ENCODE measurements at regions not wholly inside any gene's neighbourhood (a gene's known extent, or its start where the extent isn't known, plus 50 kb on each side); places are given as distances from the start of the nearest gene placed in this dataset.

DNA sequence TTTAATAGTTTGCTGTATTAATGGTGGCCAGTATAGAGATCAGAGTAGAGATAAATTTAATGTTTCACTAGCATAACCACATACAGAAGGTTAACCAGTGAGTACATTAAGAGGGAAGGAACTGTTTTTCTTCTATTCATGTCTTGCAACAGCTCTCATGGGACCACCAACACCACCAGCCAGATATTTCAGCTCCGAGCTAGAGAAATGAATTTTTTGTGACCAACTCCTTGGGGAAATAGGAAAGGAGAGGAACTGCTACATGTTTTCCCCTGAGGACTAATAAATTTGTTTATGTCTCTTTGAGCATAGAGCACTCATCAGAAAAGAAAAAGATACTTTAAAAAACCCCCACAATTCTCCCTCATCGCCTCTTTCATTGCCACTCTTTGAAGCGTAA is 247.5 kb downstream of the MBNL1 start:
- Histone ChIP-seq H3K4me3 (ENCODE audit: low read length) (no peak overlapping the region), H3K27me3 (ENCODE audit: control insufficient read depth, insufficient read depth, low read length) (no peaks in the 10 kb centered on the region), H3K27ac (ENCODE audit: low read depth, low read length) (no peak overlapping the region), H3K4me1 (ENCODE audit: control insufficient read depth, insufficient read depth, low read length) (no peaks in the 10 kb centered on the region), H3K36me3 (ENCODE audit: control insufficient read depth, insufficient read depth, low read length) (no peaks in the 10 kb centered on the region), H3K9ac (ENCODE audit: low read length) (no peak overlapping the region)

DNA sequence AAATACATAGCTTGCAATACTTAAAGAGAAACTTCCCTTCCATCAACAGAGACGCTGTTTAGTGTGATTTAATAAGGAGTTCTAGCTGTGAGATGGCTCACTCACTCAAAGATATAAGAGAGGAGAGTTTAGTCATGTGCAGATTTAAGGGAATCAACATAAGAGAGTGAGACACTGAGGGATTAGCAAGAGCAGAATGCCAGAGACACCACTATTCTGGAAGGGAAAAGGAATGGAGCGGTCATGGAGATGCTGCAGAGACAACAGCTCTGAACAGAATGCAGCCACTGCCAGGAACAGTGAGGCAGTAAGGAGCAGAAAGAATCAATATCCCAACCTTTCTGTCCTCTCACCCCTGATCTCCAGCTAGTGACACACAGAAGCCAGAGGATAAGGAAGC is 248.8 kb downstream of the MBNL1 start:
- Histone ChIP-seq H3K27ac (ENCODE audit: low read depth, low read length) (no peak overlapping the region), H3K27me3 (ENCODE audit: control insufficient read depth, insufficient read depth, low read length) (no peaks in the 10 kb centered on the region), H3K4me1 (ENCODE audit: control insufficient read depth, insufficient read depth, low read length) (no peaks in the 10 kb centered on the region), H3K36me3 (ENCODE audit: control insufficient read depth, insufficient read depth, low read length) (no peaks in the 10 kb centered on the region), H3K9ac (ENCODE audit: low read length) (no peak overlapping the region), H3K4me3 (ENCODE audit: low read length) (no peak overlapping the region)

DNA sequence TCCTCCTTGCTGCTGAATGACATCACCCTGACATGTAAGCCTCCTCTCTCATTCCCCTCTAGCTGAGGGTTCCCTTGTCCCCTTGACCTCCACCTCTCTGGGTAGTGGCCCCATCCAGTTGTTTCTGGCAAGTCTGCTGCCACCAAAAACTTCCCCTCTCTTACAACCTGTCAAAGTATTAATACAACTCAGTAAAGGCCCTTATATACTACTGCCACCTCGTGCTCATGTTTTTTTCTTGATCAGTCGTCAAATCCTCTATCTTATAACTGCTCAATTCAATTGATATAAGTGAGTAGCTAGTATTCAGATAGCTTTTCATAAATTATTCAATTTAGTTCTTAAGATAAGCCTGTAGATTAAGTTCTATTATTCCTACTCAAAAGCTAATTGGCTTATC is 249.6 kb downstream of the MBNL1 start:
- Histone ChIP-seq H3K27ac (ENCODE audit: low read depth, low read length) (no peak overlapping the region), H3K4me1 (ENCODE audit: control insufficient read depth, insufficient read depth, low read length) (no peaks in the 10 kb centered on the region), H3K9ac (ENCODE audit: low read length) (no peak overlapping the region), H3K4me3 (ENCODE audit: low read length) (no peak overlapping the region), H3K27me3 (ENCODE audit: control insufficient read depth, insufficient read depth, low read length) (no peaks in the 10 kb centered on the region), H3K36me3 (ENCODE audit: control insufficient read depth, insufficient read depth, low read length) (no peaks in the 10 kb centered on the region)

DNA sequence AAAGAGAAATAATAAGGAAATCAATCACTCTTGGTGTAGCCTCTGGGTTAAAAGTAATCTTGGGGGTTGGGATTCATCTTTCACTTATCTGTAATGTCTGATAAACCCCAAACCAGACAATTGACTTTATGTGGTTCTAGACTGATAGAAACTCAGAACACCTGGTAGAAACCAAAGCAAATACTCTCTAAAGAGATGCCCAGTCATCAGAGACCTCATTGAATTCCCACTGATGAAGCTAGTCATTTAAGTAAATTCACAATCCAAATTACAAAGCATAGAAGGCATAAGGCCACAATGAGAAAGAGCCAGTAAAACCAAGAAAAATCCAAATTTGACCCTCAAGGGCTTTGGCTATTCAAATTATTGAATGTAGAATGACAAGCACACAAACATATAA is 250.6 kb downstream of the MBNL1 start:
- no peaks in the 10 kb centered on the region for H3K36me3 ChIP-seq (ENCODE audit: control insufficient read depth, insufficient read depth, low read length)
- no peak overlapping the region for H3K4me3 ChIP-seq (ENCODE audit: low read length)
- no peak overlapping the region for H3K9ac ChIP-seq (ENCODE audit: low read length)
- H3K4me1 ChIP-seq (ENCODE audit: control insufficient read depth, insufficient read depth, low read length): peaks cover 2% of the 10 kb centered on the region
- H3K27ac ChIP-seq (ENCODE audit: low read depth, low read length): no peak overlapping the region
- no peaks in the 10 kb centered on the region for H3K27me3 ChIP-seq (ENCODE audit: control insufficient read depth, insufficient read depth, low read length)

DNA sequence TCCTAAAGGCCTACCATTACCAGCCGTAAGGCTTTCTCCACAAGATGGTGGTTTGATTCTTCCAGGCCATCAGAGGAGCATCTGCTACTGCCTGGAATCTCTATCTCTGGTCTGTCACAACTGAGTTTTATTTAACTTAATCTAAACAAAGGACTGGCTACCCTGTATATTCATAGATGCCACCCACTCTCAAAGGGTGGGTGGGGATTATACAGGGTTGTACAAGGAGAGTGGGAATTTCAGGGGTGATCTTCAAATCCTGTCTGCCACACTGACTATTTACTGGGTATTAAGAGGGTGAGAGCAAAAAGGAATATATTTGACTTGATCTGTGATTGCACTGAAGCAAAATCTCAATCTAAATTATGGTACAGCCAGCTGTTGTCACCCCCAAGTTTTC is 253.3 kb downstream of the MBNL1 start:
- Histone ChIP-seq H3K4me1 (ENCODE audit: control insufficient read depth, insufficient read depth, low read length) (peaks cover 3% of the 10 kb centered on the region), H3K27me3 (ENCODE audit: control insufficient read depth, insufficient read depth, low read length) (no peaks in the 10 kb centered on the region), H3K4me3 (ENCODE audit: low read length) (no peak overlapping the region)

DNA sequence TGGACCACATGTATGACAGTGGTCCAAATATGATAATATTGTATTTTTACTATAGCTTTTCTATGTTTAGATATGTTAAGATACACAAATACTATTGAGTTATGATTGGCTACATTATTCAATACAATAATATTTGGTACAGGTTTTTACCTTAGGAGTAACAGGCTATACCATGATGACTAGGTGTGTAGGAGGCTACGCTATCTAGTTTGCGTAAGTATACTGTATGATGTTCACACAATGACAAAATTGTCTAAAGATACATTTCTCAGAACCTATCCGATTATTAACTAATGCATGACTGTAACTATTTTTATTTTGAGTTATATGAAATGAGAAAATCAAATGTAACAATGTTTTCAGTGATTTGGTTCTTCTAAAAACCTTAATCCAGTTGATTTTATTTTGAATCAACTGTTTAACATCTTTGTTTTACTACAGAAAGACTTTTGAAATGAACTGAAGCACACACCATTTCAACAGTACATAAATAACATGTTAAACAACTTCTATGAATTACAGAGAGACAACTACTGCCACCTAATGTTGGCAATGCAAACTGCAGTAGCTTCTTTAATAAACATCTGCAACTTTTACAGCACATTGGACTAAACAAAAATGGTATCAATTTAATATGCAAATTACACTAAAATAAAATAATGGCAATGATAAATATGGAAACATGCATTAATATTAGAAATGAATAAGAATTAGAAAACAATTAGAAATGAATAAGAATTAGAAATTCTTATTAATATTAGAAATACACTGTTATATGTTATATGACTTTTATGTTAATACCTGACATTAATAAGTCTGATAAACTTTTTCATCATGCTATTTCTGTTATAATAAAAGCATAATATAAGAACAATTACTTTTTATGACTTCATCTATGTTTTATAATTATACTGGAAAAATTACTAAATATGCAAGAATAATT is 255.7 kb downstream of the MBNL1 start:
- Histone ChIP-seq H3K4me1 (ENCODE audit: control insufficient read depth, insufficient read depth, low read length) (peaks cover 3% of the 10 kb centered on the region), H3K9ac (ENCODE audit: low read length) (no peak overlapping the region), H3K36me3 (ENCODE audit: control insufficient read depth, insufficient read depth, low read length) (no peaks in the 10 kb centered on the region), H3K27me3 (ENCODE audit: control insufficient read depth, insufficient read depth, low read length) (no peaks in the 10 kb centered on the region), H3K27ac (ENCODE audit: low read depth, low read length) (no peak overlapping the region), H3K4me3 (ENCODE audit: low read length) (no peak overlapping the region)

More for the DNA sequence above, 253.3 kb downstream of the MBNL1 start:
- H3K36me3 ChIP-seq (ENCODE audit: control insufficient read depth, insufficient read depth, low read length): no peaks in the 10 kb centered on the region
- H3K9ac ChIP-seq (ENCODE audit: low read length): no peak overlapping the region
- H3K27ac ChIP-seq (ENCODE audit: low read depth, low read length): no peak overlapping the region

DNA sequence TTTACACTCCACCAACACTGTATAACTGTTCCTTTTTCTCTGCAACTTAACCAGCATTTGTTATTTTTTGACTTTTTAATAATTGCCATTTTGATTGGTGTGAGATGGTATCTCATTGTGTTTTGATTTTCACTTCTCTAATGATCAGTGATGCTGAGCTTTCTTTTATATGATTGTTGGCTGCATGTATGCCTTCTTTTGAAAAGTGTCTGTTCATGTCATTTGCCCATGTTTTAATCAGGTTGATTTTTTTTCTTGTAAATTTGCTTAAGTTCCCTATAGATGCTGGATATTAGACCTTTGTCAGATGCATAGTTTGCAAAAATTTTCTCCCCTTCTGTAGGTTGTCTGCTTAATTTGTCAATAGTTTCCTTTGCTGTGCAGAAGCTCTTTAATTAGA is 263.0 kb downstream of the MBNL1 start:
- Histone ChIP-seq H3K4me3 (ENCODE audit: low read length) (no peak overlapping the region), H3K27ac (ENCODE audit: low read depth, low read length) (no peak overlapping the region), H3K9ac (ENCODE audit: low read length) (no peak overlapping the region), H3K27me3 (ENCODE audit: control insufficient read depth, insufficient read depth, low read length) (no peaks in the 10 kb centered on the region), H3K36me3 (ENCODE audit: control insufficient read depth, insufficient read depth, low read length) (no peaks in the 10 kb centered on the region), H3K4me1 (ENCODE audit: control insufficient read depth, insufficient read depth, low read length) (no peaks in the 10 kb centered on the region)

DNA sequence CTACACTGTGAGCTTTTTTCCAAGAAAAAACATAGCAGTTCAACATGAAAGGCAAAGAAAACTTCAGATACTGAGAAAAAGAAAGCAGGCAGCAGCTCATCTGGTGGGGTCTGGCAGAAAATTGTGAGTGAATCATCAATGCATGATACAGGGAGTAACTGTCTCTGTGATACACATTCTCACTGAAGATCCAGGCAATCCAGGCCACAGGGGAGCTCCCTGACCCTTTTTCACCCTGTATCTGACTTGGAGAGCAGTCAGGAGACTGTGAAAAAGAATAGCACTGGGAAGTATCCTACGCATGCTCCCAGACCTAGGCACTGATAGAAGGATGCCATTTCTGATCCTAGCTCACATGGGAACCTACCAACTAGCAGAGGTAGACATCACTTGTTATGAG is 269.8 kb downstream of the MBNL1 start:
- Histone ChIP-seq H3K4me3 (ENCODE audit: low read length) (no peak overlapping the region), H3K9ac (ENCODE audit: low read length) (no peak overlapping the region), H3K36me3 (ENCODE audit: control insufficient read depth, insufficient read depth, low read length) (no peaks in the 10 kb centered on the region), H3K27ac (ENCODE audit: low read depth, low read length) (no peak overlapping the region), H3K4me1 (ENCODE audit: control insufficient read depth, insufficient read depth, low read length) (no peaks in the 10 kb centered on the region), H3K27me3 (ENCODE audit: control insufficient read depth, insufficient read depth, low read length) (no peaks in the 10 kb centered on the region)

DNA sequence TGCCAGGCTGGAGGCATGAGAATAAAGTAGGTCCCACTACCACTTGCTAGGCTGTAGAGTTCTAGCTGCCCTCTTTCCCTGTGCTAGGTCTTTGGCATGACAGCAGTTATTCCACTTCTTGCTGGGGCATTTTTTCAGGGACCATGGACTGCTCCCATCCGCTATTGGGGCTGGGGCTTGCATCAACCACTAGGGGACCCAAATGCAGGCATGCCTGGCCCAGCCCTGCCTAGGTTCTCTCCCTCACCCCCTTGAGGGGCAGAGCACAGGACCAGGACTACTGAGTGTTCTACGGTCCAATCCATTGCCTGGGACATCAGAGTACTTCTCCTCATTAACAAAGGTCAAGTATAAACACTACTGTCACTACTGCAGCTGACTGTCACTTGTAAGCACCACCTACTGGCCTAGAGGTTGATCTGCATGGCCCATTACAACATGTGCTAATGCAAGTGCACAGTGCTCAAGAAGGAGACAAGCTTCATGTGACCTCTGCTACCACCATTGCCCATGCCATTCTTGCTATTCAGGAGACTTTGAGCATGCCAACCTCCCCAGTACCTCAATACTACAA is 270.5 kb downstream of the MBNL1 start:
- no peaks in the 10 kb centered on the region for H3K4me1 ChIP-seq (ENCODE audit: control insufficient read depth, insufficient read depth, low read length)
- H3K9ac ChIP-seq (ENCODE audit: low read length): no peak overlapping the region

DNA sequence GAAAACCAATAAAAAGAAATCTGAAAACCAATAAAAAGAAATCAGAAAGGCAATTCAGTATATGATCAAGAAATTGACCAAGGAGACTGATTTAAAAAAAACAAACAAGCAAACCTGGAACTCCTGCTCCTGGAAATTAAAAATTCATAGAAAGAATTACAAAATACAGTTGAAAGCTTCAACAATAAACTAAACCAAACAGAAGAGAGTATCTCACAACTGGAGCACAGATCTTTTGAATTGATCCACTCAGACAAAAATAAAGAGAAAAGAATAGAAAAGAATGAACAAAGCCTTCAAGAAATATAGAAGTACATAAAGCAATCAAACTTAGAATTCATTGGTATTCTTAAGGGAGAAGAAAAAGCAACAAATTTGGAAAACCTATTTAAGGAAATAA is 271.4 kb downstream of the MBNL1 start:
- Histone ChIP-seq H3K4me3 (ENCODE audit: low read length) (no peak overlapping the region), H3K36me3 (ENCODE audit: control insufficient read depth, insufficient read depth, low read length) (no peaks in the 10 kb centered on the region), H3K27me3 (ENCODE audit: control insufficient read depth, insufficient read depth, low read length) (no peaks in the 10 kb centered on the region)

More for the DNA sequence above, 270.5 kb downstream of the MBNL1 start:
- H3K4me3 ChIP-seq (ENCODE audit: low read length): no peak overlapping the region
- no peak overlapping the region for H3K27ac ChIP-seq (ENCODE audit: low read depth, low read length)
- no peaks in the 10 kb centered on the region for H3K27me3 ChIP-seq (ENCODE audit: control insufficient read depth, insufficient read depth, low read length)
- H3K36me3 ChIP-seq (ENCODE audit: control insufficient read depth, insufficient read depth, low read length): no peaks in the 10 kb centered on the region

DNA sequence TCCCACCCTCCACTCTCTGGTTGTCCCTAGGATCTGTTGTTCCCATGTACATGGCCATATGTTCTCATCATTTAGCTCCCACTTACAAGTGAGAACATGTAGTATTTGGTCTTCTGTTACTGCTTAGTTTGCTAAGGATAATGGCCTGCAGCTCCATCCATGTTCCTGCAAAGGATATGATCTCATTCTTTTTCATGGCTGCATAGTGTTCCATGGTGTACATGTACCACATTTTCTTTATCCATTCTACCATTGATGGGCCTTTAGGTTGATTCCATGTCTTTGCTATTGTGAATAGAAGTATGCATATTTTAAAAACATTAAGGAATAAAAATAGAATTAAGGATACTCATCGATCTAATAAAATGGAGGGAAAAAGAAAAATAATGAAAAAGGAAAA is 278.4 kb downstream of the MBNL1 start:
- Histone ChIP-seq H3K27me3 (ENCODE audit: control insufficient read depth, insufficient read depth, low read length) (no peaks in the 10 kb centered on the region), H3K9ac (ENCODE audit: low read length) (no peak overlapping the region), H3K4me3 (ENCODE audit: low read length) (no peak overlapping the region), H3K4me1 (ENCODE audit: control insufficient read depth, insufficient read depth, low read length) (no peaks in the 10 kb centered on the region), H3K36me3 (ENCODE audit: control insufficient read depth, insufficient read depth, low read length) (no peaks in the 10 kb centered on the region), H3K27ac (ENCODE audit: low read depth, low read length) (no peak overlapping the region)

More for the DNA sequence above, 271.4 kb downstream of the MBNL1 start:
- Histone ChIP-seq H3K4me1 (ENCODE audit: control insufficient read depth, insufficient read depth, low read length) (no peaks in the 10 kb centered on the region), H3K27ac (ENCODE audit: low read depth, low read length) (no peak overlapping the region), H3K9ac (ENCODE audit: low read length) (no peak overlapping the region)

DNA sequence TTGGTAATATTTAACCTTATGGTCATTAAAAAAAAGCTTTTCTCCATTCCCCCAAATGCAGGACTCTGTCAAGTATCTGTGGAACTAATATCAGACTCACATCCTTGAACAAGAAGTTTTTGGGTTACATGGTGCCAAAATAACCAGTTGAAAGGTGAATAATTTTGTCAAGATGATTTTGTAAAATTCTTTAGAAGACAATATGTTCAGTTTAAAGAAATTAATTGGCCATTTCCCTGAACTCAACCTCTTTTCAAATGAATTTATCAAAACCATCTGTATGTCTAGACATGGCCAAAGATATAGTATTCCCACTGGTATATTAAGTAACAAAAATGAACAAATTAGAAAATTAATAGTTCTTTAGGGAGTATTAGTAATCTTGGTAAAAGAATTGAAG is 280.5 kb downstream of the MBNL1 start:
- Histone ChIP-seq H3K9ac (ENCODE audit: low read length) (no peak overlapping the region), H3K36me3 (ENCODE audit: control insufficient read depth, insufficient read depth, low read length) (no peaks in the 10 kb centered on the region), H3K4me3 (ENCODE audit: low read length) (no peak overlapping the region), H3K27ac (ENCODE audit: low read depth, low read length) (no peak overlapping the region), H3K4me1 (ENCODE audit: control insufficient read depth, insufficient read depth, low read length) (no peaks in the 10 kb centered on the region), H3K27me3 (ENCODE audit: control insufficient read depth, insufficient read depth, low read length) (no peaks in the 10 kb centered on the region)

DNA sequence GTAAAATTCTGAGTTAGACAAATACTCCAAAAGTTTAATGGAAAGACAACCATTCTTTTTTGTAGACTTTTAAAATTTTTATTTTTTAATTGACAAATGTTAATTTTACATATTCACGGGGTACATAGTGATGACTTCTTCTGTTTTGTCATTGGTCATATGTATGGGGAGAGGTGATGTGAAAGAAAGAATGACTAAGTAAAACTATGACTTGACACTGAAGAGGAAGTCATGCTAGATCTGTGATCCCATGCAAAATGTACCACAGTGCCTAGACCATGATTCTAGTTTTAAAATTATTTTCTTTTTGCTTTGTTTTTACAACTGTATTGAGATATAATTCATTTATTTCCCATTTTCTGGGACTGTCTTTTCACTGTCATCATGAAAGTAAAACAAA is 281.6 kb downstream of the MBNL1 start:
- H3K4me3 ChIP-seq (ENCODE audit: low read length): no peak overlapping the region
- no peaks in the 10 kb centered on the region for H3K36me3 ChIP-seq (ENCODE audit: control insufficient read depth, insufficient read depth, low read length)
- no peaks in the 10 kb centered on the region for H3K4me1 ChIP-seq (ENCODE audit: control insufficient read depth, insufficient read depth, low read length)
- H3K27me3 ChIP-seq (ENCODE audit: control insufficient read depth, insufficient read depth, low read length): no peaks in the 10 kb centered on the region
- no peak overlapping the region for H3K27ac ChIP-seq (ENCODE audit: low read depth, low read length)
- H3K9ac ChIP-seq (ENCODE audit: low read length): no peak overlapping the region

All from rectal smooth muscle tissue (tissue), 1 donor.